ENCODE measurements at regions not wholly inside any gene's neighbourhood (a gene's known extent, or its start where the extent isn't known, plus 50 kb on each side); places are given as distances from the start of the nearest gene placed in this dataset.

- ChIA-PET CTCF (ENCODE audit: low intra/inter-chr PET ratio, low total read pairs) (no interaction called here), POLR2A (no interaction called here)
- H3K27me3 ChIP-seq (ENCODE audit: control insufficient read depth in 1 of 2, insufficient read depth in 2 of 2, low read length in 2 of 2): no peaks in the 10 kb centered on the region
- BruUV-seq (replicated peaks): no TSS peak
- no peak overlapping the region for H3K27ac ChIP-seq (ENCODE audit: extremely low read length, insufficient read depth, low read length)
- ATAC-seq (no peak), DNase-seq (ENCODE audit: low spot score) (no peak), FAIRE-seq (no peak)
- no peaks in the 10 kb centered on the region for H3K79me2 ChIP-seq (ENCODE audit: insufficient read depth, low read length)
- peaks cover 4% of the 10 kb centered on the region; the same call in 1 of the 2 replicates for H3K9me3 ChIP-seq (ENCODE audit: low read length)
- no peaks in the 10 kb centered on the region for H4K20me1 ChIP-seq (ENCODE audit: insufficient read depth, low read length)
- H3K4me1 ChIP-seq (ENCODE audit: insufficient read depth, low read length): no peaks in the 10 kb centered on the region
- H3K36me3 ChIP-seq (replicated peaks in 1 of 2; ENCODE audit: control insufficient read depth in 1 of 2, insufficient read depth in 2 of 2, low read length in 2 of 2): no peaks in the 10 kb centered on the region
- no peak overlapping the region for H3K9ac ChIP-seq (ENCODE audit: insufficient read depth, low read depth, low read length)
- H3K4me2 ChIP-seq (ENCODE audit: low read depth, low read length): no peak overlapping the region
- intact Hi-C loops (cut with micrococcal nuclease; ENCODE audit: unreplicated experiment) (no loop called here), in situ Hi-C loops (cut with HindIII; ENCODE audit: extremely low pct_ligation_motif_present, low pct_unique_long_range_greater_than_20kb) (no loop called here)
- WGBS (ENCODE audit: low lambda C conversion rate): 0% methylated on average over 2 of the region's 2 CpGs
- no peak overlapping the region for H2AFZ ChIP-seq (ENCODE audit: low read length)
- no peak overlapping the region for H3K4me3 ChIP-seq (replicated peaks in 1 of 3; ENCODE audit: insufficient read depth in 1 of 3, low read depth in 2 of 3, low read length in 3 of 3)
- no peak for TF ChIP-seq NKX3-1 (CRISPR knock-in tag; IDR thresholded peaks at IDR 0.05)
- no peak for TF ChIP-seq RAD51 (IDR thresholded peaks at IDR 0.05; ENCODE audit: borderline replicate concordance)
- TF ChIP-seq ZNF136 (CRISPR knock-in tag; IDR thresholded peaks at IDR 0.05; ENCODE audit: low read depth): no peak
- TF ChIP-seq GATAD1 (CRISPR knock-in tag; IDR thresholded peaks at IDR 0.05): no peak
- no peak for TF ChIP-seq KAT7 (CRISPR knock-in tag; IDR thresholded peaks at IDR 0.05; ENCODE audit: borderline replicate concordance)
- no peak for TF ChIP-seq BRCA1 (CRISPR knock-in tag; IDR thresholded peaks at IDR 0.05)
- TF ChIP-seq PAX8 (CRISPR knock-in tag; IDR thresholded peaks at IDR 0.05; ENCODE audit: borderline replicate concordance): no peak
- TF ChIP-seq ZNF414 (CRISPR knock-in tag; IDR thresholded peaks at IDR 0.05): no peak
- no peak for TF ChIP-seq TERF1 (CRISPR knock-in tag; IDR thresholded peaks at IDR 0.05)
- TF ChIP-seq HMG20A (CRISPR knock-in tag; IDR thresholded peaks at IDR 0.05; ENCODE audit: borderline replicate concordance): no peak
- TF ChIP-seq ZNF224 (CRISPR knock-in tag; IDR thresholded peaks at IDR 0.05): no peak
- no peak for TF ChIP-seq ARNT2 (CRISPR knock-in tag; IDR thresholded peaks at IDR 0.05; ENCODE audit: low read depth)
- no peak for TF ChIP-seq CSRNP2 (CRISPR knock-in tag; conservative IDR thresholded peaks at IDR 0.05; ENCODE audit: low read depth)
- no peak for TF ChIP-seq SP4 (CRISPR knock-in tag; IDR thresholded peaks at IDR 0.05)
- no peak for TF ChIP-seq MTF1 (CRISPR knock-in tag; IDR thresholded peaks at IDR 0.05)
- TF ChIP-seq FOXC1 (CRISPR knock-in tag; IDR thresholded peaks at IDR 0.05; ENCODE audit: borderline replicate concordance): no peak
These were observed 255.4 kb upstream of the CXorf51A start for GRCh38 chrX:147069926-147070325.
